ENCODE measurements at regions not wholly inside any gene's neighbourhood (a gene's known extent, or its start where the extent isn't known, plus 50 kb on each side); places are given as distances from the start of the nearest gene placed in this dataset.

- DNase-seq, result no peak
Observed at GRCh38 chr4:173919196-173919595, 364.3 kb downstream of the FBXO8 start.

DNA sequence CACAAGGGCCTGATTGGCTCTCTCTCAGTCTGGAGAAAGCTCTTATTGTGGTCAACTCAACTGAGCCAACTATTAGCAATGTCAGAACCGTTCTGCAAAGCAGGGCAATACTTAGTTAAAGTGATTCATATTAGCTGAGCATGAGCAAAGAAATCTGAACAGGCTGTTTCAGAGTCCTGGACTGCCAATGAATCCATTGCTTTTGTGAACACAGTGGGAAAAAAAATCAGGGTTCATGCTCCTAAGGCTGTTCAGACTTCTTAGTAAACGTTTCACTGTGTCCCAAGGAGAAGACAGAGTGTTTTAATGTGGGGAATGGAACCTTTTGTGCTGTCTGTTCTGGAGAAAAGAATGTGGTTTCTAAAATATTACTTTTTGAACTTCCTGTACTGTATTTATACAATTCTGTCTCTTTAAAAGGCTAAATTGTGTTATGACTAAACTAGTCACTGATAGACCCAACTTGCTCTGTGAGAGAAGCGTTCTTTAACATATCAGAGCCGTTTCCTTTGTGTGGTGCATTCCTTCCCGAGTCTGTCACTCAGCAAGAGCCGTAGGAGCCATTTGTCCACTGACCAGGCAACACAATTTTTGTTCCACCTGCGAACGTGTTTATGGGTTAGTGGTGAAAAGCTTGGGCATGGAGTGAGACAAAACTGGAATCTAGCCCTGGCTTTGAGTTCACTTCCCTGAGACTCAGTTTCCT, 366.1 kb downstream of the FBXO8 start:
- DNase-seq, result no peak

GRCh38 chr4:173913496-173913895, 370.0 kb downstream of the FBXO8 start:
- no peak for DNase-seq

- no peak for DNase-seq
Observed at GRCh38 chr4:173912384-173912783, 371.1 kb downstream of the FBXO8 start.

DNA sequence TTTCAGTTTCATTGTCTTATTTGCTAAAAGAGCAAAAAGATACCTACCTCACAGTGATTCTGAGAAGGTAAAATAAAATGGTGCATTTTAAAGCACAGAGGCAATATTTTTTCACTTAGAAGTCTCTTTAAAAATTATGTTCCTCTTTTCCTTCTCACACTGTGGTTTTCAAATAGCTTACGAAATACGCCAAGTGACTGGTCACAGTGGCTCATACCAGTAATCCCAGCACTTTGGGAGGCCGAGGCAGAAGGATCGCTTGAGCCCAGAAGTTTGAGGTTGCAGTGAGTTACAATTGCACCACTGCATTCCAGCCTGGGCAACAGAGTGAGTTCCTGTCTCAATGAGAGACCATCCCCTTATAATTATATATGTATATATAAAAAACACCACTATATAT, 372.6 kb downstream of the FBXO8 start:
- DNase-seq, result no peak

DNA sequence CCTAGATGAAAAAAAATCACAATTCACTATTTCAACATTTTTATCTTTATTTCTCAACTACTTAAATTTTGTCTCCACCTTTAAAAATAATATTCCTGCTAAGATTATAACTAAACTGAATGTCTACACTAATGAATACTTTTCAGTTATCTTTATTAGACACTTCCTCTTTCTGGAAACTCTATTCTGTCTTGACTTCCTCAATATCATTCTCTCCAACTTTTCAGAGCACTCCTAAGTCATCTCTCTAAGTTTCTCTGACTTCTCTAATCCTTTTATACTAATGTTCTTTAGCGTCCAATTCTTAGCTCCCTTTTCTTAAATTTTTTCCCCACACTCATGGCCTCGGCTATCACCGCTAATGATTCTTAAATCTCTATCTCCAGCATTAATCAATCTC, 374.2 kb downstream of the FBXO8 start:
- no peak for DNase-seq

GRCh38 chr4:173899813-173900212, 369.8 kb upstream of the HAND2 start:
- DNase-seq, result no peak

DNA sequence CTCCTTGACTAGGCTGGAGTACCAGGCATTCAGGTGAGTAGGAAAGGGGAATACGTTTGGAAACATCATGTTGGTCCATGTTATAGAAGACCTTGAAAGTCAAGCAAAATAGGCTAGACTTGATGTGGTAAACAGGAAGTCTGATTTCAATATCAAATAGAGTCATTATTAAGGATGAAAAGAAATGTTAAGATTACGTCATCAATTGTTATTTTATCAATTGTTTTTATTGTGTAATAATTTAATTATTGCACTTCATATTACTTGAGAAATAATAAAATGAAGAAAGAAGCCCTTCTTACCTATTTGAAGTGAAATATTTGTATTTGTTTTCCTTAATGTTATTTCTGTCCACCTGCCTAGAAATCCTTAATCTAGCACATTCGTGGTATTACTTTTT, 361.0 kb upstream of the HAND2 start:
- DNase-seq, result no peak

- no peak for DNase-seq
Observed at GRCh38 chr4:173883821-173884220, 353.8 kb upstream of the HAND2 start.

DNA sequence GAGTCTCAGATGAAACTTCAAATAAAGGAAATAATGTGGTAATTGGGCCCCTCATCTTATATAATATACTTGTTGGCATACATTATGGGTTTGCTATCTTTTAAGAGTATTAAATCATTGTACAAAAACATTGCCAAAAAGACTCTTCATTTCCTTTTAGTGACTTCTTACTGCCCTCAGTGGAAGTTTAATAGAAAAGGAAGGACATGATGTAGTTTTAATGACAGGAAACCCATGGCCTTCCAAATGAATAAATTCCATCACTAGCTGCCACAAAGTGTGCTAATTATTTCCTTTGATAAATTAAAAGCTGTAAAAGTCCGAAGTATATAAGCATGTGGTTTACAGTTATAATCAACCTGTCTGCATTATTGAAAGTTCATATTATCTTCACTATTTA, 350.9 kb upstream of the HAND2 start:
- DNase-seq, result no peak

- no peak for DNase-seq
Observed at GRCh38 chr4:173879509-173879908, 349.5 kb upstream of the HAND2 start.

GRCh38 chr4:173878701-173879100, 348.7 kb upstream of the HAND2 start:
- no peak for DNase-seq

- no peak for DNase-seq
Observed at GRCh38 chr4:173871643-173872042, 341.6 kb upstream of the HAND2 start.

DNA sequence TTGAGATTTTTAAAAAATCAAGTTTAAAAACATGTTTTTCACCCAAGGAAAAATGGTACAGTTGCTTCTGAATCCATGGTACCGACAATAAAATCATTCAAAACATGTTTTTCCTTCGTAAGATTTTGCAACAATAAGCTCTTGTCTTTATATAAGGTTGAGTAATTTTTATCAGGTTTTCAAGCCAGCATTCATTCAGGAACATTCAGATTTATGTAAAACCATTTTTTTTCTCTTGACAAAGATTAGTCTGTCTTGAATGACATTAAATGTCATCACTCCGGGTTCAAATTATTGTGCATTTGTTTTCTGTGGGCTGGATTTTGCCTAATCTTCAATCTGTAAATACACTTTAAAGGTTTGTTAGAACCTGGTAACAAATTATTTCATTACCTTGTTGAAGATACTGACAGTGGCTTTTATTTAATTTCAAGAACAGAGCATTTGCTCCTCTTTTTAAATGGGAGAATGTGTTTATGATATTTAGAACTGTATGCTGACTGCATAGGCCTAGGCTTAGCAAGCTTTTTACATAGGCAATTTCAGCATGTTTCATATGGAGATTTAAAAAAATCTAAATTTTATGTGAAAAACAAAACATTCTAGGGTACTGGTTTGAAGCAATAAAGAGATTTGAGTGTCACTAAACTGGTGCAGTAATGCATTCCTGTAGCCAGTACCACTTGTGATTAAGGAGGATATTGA, 336.4 kb upstream of the HAND2 start:
- DNase-seq, result no peak

DNA sequence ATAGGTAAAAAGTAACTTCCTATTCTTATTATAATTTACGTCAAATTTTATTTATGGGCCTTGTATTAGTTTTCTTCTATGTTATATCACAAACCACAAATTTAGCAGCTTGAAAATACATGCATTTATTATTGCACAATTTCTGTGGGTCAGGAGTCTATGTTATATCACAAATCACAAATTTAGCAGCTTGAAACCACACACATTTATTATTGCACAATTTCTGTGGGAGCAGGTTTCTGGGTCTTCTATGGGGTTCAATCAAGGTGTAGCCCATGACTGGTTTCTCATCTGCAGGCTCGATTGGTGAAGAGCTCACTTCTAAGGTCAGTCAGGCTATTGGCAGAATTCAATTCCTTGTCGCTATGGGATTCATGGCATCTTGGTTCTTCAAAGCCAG, 332.7 kb upstream of the HAND2 start:
- no peak for DNase-seq

DNA sequence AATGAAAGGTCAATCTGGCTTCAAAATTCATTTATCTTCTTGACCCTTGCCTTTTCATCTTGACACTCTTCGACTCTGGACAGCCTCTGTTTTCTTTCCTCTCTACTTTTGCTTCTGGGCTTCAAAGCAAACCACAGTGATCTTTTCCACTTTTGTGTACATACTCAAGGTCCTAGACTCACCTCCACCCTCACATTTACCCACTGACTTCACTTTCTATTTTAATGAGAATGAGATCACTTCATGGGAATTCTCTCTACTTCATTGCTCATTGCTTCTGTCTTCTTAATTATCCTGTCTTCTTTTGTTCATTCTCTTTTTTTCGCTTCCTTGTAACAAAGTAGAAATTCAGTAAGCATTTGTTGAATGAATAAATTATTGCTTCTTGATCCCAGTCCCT, 330.1 kb upstream of the HAND2 start:
- no peak for DNase-seq

DNA sequence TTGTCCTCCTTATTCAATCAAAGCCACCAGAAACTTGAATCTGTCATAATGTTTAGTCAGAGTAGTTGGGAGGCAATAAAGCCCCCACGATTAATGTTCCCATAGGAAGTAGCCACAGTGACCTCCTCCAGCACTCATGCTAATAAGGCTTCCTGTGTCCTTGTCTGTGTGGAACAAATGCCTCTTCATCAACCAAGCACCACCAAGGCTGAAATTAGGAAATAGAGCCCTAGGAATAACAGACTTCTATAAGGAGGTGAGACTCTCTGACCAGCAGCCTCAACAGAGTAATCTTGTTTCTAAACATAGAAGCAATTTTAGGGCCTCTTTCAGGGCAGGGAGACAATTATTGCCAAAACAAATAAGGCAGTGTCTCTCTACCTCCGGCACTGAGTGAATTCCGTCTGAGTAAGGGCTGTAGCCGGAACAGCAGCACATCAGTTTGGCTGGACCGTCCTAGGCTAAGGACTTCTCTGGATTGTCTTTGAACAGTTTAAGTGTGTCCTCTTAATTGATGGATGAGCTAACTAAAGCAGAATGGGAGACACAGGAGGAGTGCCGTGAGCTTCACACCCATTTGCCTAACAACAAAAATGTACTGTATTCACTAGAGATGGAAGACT, 329.2 kb upstream of the HAND2 start:
- DNase-seq, result no peak

DNA sequence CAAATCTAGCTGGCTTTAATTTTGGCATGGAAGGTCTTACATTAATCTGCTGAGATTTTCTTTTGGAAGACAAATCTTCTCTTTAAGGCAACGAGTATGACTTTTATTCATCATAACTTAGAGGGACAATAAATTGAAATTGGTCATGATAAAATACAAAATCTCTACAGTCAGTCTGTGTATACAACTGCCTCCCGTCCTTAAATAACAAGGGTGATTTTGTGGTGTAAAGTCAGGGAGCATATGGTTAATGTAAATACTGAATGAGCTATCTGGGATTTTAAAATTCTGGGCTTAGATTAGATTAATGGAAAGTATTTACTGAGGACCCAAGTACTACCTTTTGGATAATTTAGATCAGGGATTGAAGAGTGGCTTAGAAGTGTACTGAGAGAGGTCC, 328.4 kb upstream of the HAND2 start:
- no peak for DNase-seq

GRCh38 chr4:173857828-173858227, 327.8 kb upstream of the HAND2 start:
- no peak for DNase-seq

- no peak for DNase-seq
Observed at GRCh38 chr4:173855015-173855414, 325.0 kb upstream of the HAND2 start.

DNA sequence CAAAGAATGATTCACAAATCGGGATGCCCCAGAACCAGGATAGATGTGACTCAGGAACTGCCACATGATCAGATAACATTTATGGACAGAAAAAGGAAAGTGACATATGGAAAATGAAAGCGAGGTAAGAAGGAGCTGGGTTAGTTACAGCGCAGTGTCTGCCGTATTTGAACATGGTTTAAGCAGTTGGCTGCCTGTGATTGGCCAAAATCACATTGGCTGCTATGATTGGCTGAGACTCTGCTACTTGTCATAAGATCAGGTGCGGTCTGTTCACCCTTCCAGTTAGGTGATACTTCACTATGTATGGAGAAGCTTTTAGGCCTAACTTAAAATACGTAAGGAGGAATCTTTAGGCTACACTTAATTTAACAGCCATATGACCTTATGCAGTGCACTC, 322.7 kb upstream of the HAND2 start:
- DNase-seq, result no peak

DNA sequence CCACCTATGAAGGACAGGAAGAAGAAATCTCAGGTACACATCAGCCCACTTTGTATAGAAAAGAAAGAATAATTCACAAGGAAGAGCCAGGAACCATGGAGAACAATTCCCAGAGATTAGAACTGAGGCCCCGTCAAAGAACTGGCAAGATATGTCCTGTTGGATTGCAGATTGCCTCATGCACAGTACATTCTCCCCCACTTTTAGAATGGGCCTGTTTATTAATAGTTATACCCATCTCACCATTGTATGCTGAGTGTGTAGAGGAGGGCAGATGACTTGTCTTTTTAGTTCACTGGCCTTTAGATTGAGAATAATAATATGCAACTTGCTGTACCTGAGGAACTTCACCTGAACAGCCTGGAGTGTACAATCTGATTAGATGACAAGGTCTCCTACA, 315.6 kb upstream of the HAND2 start:
- DNase-seq, result no peak

DNA sequence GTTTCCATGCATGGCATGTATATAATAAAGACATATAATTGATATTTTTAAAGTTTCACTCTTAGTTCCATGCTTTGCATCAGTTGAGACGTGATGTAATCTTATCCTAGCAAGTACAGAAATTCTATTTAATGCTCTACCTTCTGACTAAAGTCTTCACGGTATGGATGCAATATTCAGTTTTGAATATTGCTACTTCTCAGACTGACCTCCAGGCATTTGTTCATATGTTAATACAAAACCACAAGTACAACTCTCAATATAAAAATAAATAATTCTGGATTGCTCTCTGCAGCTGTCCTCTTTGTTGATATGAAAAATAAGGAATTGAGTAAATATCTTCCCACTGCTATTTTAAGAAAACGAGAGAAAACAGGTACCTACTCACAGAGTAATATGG, 309.8 kb upstream of the HAND2 start:
- no peak for DNase-seq

GRCh38 chr4:173837517-173837916, 307.5 kb upstream of the HAND2 start:
- no peak for DNase-seq

GRCh38 chr4:173835903-173836302, 305.9 kb upstream of the HAND2 start:
- DNase-seq, result no peak
